Upper lobe of left lung (tissue), 6 donors: ENCODE measurements at regions not wholly inside any gene's neighbourhood (a gene's known extent, or its start where the extent isn't known, plus 50 kb on each side); places are given as distances from the start of the nearest gene placed in this dataset.
A peak's percentile ranks its signal among the peaks of the same experiment; 100 is the strongest.

Source experiments
- ATAC-seq, 2 donors: fragments of 200-7000 bp; cut with Tn5 transposase; one replicate each; pipeline ENCODE4 v1.9.1; 2022; ENCODE audit warnings: mild to moderate bottlenecking in 2 of 2, moderate library complexity in 2 of 2; ENCODE audit not compliant: low FRiP score in 2 of 2
- DNase-seq, 2 donors: peaks; one replicate each; pipeline ENCODE4 v3.0.0-alpha.2; 2019 to 2020
- H3K27ac ChIP-seq, 4 donors: fragments of 200-600 bp; sonication (generic); one replicate each; pipeline ENCODE4 v1.5.1; 2016 to 2019
- H3K27me3 ChIP-seq, 4 donors: fragments of 200-600 bp; sonication (generic); one replicate each; pipeline ENCODE4 v1.5.1; 2017 to 2019
- H3K36me3 ChIP-seq, 4 donors: fragments of 200-600 bp; sonication (generic); one replicate each; pipeline ENCODE4 v1.5.1; 2016 to 2019
- H3K4me1 ChIP-seq, 4 donors: fragments of 200-600 bp; sonication (generic); one replicate each; pipeline ENCODE4 v1.5.1; 2018 to 2019
- H3K4me3 ChIP-seq, 4 donors: fragments of 200-600 bp; sonication (generic); one replicate each; pipeline ENCODE4 v1.5.1; 2017 to 2019; ENCODE audit warnings: mild to moderate bottlenecking in 2 of 4, moderate library complexity in 1 of 4
- H3K9me3 ChIP-seq, 4 donors: fragments of 200-600 bp; sonication (generic); one replicate each; pipeline ENCODE4 v1.5.1; 2018 to 2019
- EP300 ChIP-seq, 4 donors: sonication (generic); formaldehyde crosslinking; IDR thresholded peaks; one replicate each; pipeline ENCODE4 v1.5.1; 2017; ENCODE audit warnings: antibody characterized with exemption in 4 of 4, control low read depth in 2 of 4
- POLR2A ChIP-seq, 4 donors: fragments of 450-650 bp; IDR thresholded peaks; one replicate each; pipeline ENCODE4 v1.5.1; 2016 to 2017; ENCODE audit warnings: antibody characterized with exemption in 4 of 4, mild to moderate bottlenecking in 2 of 4
- POLR2AphosphoS5 ChIP-seq, 2 donors: sonication (generic); formaldehyde crosslinking; IDR thresholded peaks; one replicate each; pipeline ENCODE4 v1.5.1; 2017; ENCODE audit warnings: antibody characterized with exemption in 2 of 2
- WGBS, 2 donors: methylation state at CpG; one replicate each; pipeline ENCODE4 v1.1.5; 2017 to 2018; 5-methylcytosine and 5-hydroxymethylcytosine counted together
- TF ChIP-seq, protein P1 (sequence below), 6 experiments: fragments of 450-650 bp in 4 of 6; fragments of 200-600 bp in 2 of 6; sonication (generic) in 2 of 6; IDR thresholded peaks; one replicate each; pipeline ENCODE4 v1.5.1; 2016 to 2019; ENCODE audit warnings: antibody characterized with exemption in 6 of 6
- donor health status: DM: no; HTN: no; CAD: no; lungs with moderate emphysema.
- donor health status: DM: no; HTN: yes; CAD: no; lungs with severe emphysema.

DNA sequence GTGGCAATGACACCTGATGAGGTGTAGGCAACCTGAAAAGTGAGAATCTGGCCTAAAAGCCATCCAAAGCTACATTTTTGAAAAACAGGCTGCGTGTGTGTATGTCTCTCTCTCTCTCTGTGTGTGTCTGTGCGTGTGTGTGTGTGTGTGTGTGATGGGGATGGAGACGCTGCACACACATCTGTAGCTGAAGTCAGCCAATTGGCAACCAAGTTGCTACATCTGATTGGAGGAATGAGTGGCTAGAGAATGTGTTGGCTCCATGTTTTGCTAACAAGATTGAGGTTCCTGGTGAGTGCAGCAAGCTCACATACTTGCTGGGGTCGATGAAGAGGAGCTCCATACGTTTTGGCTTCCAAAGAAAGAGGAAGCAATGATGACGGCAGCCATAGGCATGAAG lies 311.4 kb upstream of the NCAM1 start:
- no peaks in the 10 kb centered on the region for H3K9me3 ChIP-seq
- ATAC-seq: no peak
- H3K4me3 ChIP-seq: no peak overlapping the region
- H3K27ac ChIP-seq: no peak overlapping the region
- 60 to 75% methylated on average over 6 of the region's 6 CpGs for WGBS, 2 donors
- no peak for DNase-seq
- H3K4me1 ChIP-seq: no peaks in the 10 kb centered on the region
- TF ChIP-seq POLR2A (IDR thresholded peaks at IDR 0.05): no peak
- TF ChIP-seq, protein P1, sequence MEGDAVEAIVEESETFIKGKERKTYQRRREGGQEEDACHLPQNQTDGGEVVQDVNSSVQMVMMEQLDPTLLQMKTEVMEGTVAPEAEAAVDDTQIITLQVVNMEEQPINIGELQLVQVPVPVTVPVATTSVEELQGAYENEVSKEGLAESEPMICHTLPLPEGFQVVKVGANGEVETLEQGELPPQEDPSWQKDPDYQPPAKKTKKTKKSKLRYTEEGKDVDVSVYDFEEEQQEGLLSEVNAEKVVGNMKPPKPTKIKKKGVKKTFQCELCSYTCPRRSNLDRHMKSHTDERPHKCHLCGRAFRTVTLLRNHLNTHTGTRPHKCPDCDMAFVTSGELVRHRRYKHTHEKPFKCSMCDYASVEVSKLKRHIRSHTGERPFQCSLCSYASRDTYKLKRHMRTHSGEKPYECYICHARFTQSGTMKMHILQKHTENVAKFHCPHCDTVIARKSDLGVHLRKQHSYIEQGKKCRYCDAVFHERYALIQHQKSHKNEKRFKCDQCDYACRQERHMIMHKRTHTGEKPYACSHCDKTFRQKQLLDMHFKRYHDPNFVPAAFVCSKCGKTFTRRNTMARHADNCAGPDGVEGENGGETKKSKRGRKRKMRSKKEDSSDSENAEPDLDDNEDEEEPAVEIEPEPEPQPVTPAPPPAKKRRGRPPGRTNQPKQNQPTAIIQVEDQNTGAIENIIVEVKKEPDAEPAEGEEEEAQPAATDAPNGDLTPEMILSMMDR (IDR thresholded peaks at IDR 0.05): no peak
- no peak for TF ChIP-seq POLR2AphosphoS5 (IDR thresholded peaks at IDR 0.05)
- TF ChIP-seq EP300 (IDR thresholded peaks at IDR 0.05): no peak
- H3K36me3 ChIP-seq: no peaks in the 10 kb centered on the region
- no peaks in the 10 kb centered on the region for H3K27me3 ChIP-seq

DNA sequence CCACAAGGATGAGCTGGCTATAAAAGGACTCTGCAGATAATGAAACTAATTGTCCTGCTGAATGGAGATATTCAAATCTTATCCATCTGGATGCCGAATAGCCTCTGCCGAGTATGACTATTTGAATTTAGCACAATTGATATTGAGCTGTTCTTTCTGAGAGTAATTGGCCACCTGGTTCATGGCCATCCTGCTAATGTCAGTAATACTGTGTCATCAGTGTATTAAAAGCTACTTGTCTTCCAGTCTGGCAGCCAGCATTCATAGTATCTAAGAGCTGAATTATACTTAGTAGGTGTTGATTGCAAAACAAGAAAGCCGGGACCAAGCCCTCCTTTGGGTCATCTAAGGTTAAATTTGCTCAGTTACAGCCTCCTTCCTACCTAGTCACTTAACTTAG lies 310.7 kb upstream of the NCAM1 start:
- no peak overlapping the region for H3K4me3 ChIP-seq
- no peak overlapping the region for H3K27ac ChIP-seq
- WGBS, 2 donors: 87 to 90% methylated on average over 3 of the region's 3 CpGs
- no peak for ATAC-seq
- no peaks in the 10 kb centered on the region for H3K4me1 ChIP-seq
- no peaks in the 10 kb centered on the region for H3K9me3 ChIP-seq
- DNase-seq: no peak
- H3K36me3 ChIP-seq: no peaks in the 10 kb centered on the region
- H3K27me3 ChIP-seq: no peaks in the 10 kb centered on the region
- TF ChIP-seq EP300 (IDR thresholded peaks at IDR 0.05): no peak
- TF ChIP-seq POLR2AphosphoS5 (IDR thresholded peaks at IDR 0.05): no peak
- TF ChIP-seq POLR2A (IDR thresholded peaks at IDR 0.05): no peak
- TF ChIP-seq, protein P1 (IDR thresholded peaks at IDR 0.05): no peak

DNA sequence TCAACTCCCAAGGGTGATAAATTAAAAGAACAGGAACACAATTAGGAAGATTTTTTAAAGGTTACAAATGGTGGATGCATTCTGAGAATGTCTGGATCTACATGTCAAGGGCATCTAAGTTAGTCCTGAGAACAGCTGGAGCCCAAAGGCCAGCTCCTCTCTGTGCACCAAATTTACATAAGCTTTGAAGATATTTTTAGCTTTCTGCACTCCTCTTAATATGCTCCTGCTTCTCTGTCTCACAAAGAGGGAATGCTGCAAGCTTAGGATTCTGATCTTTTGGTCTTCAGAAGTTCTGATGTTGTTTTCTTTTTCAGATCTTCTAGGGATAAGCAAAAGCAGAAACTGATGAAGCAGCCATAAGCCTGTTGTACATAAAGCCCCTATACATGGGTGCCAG lies 309.8 kb upstream of the NCAM1 start:
- Histone ChIP-seq H3K36me3 (no peaks in the 10 kb centered on the region), H3K27ac (no peak overlapping the region), H3K4me3 (no peak overlapping the region), H3K27me3 (no peaks in the 10 kb centered on the region), H3K9me3 (no peaks in the 10 kb centered on the region), H3K4me1 (no peaks in the 10 kb centered on the region)
- TF ChIP-seq POLR2A (IDR thresholded peaks at IDR 0.05) (no peak), EP300 (IDR thresholded peaks at IDR 0.05) (no peak), POLR2AphosphoS5 (IDR thresholded peaks at IDR 0.05) (no peak)
- TF ChIP-seq, protein P1 (IDR thresholded peaks at IDR 0.05): no peak
- no peak for DNase-seq
- no peak for ATAC-seq

DNA sequence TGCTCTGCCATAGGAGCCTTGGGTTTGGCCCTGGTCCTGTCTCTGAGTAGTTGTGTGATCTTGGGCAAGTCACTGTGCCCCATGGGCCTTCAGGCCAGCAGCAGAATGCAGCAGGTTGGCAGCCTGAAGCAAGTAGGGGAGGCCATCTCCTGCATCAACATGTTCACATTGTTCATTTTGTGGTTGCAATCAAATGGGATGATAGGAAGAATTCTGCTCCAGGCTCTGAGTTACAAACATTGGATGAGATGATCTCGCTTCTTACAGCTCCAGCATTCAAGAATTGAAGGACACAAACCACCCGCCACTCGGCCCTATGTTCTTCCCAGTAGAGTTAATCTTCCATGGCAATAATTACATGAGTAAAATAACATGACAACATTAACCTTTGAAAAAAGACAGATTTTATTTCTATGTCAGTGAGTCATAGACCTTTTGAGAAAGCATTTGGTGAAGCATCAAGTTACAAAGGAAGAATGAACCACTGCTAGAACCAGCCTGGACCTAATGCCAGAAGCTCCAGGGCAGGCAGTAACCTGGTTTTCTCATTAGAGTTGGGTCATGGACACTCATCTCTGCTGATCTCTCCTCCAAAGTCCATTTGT lies 308.3 kb upstream of the NCAM1 start:
- Histone ChIP-seq H3K4me1 (no peaks in the 10 kb centered on the region), H3K27me3 (no peaks in the 10 kb centered on the region), H3K4me3 (no peak overlapping the region), H3K9me3 (no peaks in the 10 kb centered on the region), H3K36me3 (no peaks in the 10 kb centered on the region), H3K27ac (no peak overlapping the region)
- DNase-seq (no peak), ATAC-seq (no peak)
- TF ChIP-seq POLR2A (IDR thresholded peaks at IDR 0.05): no peak
- TF ChIP-seq, protein P1 (IDR thresholded peaks at IDR 0.05): no peak
- TF ChIP-seq EP300 (IDR thresholded peaks at IDR 0.05): no peak
- no peak for TF ChIP-seq POLR2AphosphoS5 (IDR thresholded peaks at IDR 0.05)
- 89 to 94% methylated on average over 3 of the region's 3 CpGs for WGBS, 2 donors

DNA sequence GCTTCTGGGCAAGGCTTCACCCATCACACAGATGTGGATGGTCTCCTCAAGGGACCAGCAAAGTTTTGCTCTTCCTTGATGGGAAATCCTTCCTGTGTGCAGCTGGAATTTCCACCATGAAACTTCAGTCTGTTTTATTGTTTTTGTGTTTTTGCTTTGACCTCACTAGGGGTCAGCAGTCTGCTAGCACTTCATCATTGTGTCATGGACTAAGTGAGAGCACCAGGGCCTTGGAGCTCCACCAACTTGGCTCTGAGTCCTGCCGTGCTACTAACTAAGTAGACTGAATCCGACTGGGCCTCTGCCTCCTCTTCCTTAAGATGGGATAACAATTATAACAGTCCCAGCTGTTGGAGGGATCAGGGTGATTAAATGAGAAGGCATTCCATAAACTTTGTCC lies 305.8 kb upstream of the NCAM1 start:
- H3K27ac ChIP-seq: no peak overlapping the region
- no peaks in the 10 kb centered on the region for H3K9me3 ChIP-seq
- no peaks in the 10 kb centered on the region for H3K4me1 ChIP-seq
- H3K27me3 ChIP-seq: no peaks in the 10 kb centered on the region
- ATAC-seq: peak in 1 of 2 donors; percentile 85
- TF ChIP-seq, protein P1 (IDR thresholded peaks at IDR 0.05): no peak
- TF ChIP-seq POLR2A (IDR thresholded peaks at IDR 0.05) (no peak), EP300 (IDR thresholded peaks at IDR 0.05) (no peak), POLR2AphosphoS5 (IDR thresholded peaks at IDR 0.05) (peak in 1 of 2 donors; percentile 20)
- H3K4me3 ChIP-seq: no peak overlapping the region
- H3K36me3 ChIP-seq: no peaks in the 10 kb centered on the region
- peak in 1 of 2 donors; percentile 29 for DNase-seq
- 15 to 46% methylated on average over 2 of the region's 2 CpGs for WGBS, 2 donors
